Fibroblast of the conjunctiva (primary cell): ENCODE measurements at regions not wholly inside any gene's neighbourhood (a gene's known extent, or its start where the extent isn't known, plus 50 kb on each side); places are given as distances from the start of the nearest gene placed in this dataset.
A peak's percentile ranks its signal among the peaks of the same experiment; 100 is the strongest.

Experiments used
- DNase-seq: peaks from one replicate; pipeline ENCODE4 v3.0.0-alpha.2; 2010; ENCODE audit warnings: low read depth

DNA sequence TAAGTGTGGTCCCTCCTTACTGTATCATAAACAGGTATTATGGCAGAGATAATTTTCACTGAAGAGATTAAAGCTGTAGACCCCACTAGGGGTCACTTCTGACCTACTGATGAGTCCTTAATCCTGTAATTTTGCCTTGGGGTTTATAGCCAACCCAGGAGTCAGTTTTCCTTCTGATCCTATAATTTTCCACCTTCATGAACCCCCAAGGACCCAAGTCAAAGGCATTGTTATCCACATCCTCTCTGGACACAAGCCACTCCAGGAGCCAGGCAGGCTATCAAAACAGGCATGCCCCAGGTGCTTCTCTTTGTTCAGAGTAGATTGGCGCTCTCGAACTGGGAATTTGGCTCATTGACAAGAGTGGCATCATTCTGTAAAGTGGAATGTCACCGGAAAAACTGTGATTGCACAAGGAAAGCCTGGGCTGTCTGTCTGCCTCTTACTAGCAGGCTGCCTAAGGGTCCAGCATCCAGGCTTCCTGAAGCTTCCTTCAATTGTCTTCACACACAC is 1523.2 kb upstream of the FLRT2 start:
- no peak for DNase-seq

DNA sequence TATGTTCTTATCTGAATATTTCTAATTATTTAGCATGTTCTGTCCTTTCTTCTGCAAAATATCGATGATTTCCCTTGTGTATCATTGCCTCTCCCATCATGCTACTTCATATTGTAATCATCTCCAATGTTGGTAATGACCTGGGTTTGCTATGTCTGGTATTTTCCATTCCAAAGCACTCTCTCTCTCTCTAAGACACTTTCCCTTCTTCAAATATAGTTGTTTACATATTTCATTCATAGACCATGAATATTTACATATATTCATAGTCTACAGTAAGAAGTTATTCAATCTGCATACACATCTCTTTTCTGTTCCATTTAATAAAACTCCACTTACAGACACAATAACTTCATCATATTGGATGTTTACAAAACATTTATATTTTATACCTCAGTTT is 1516.5 kb upstream of the FLRT2 start:
- DNase-seq: no peak

DNA sequence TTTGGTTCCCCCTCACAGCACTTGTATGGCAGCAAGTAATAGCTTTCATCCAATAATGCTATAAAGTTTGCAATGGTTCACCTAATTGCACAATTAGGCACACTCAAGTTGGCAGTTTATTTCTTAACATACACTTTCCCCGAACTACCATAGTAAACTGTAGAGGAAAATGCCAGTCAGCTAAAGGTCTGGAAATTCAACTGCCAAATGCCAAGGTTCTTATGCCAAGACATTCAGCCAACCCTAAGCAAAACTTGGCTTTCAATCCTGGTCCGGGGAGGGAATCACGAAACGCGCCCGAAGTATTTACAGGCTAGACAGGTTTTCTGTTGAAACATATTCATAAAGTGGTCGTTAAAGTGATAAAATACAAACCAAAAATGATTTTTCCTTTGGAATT is 1512.4 kb upstream of the FLRT2 start:
- DNase-seq: no peak

DNA sequence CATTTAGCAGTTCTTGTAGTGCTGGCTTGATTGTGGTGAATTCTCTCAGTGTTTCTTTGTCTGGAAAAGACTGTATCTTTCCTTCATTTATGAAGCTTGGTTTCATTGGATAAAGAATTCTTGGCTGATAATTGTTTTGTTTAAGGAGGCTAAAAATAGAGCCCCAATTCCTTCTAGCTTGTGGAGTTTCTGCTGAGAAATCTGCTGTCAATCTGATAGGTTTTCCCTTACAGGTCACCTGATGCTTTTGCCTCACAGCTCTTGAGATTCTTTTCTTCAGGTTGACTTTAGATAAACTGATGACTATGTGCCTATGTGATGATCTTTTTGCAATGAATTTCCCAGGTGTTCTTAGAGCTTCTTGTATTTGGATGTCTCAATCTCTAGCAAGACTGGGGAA is 1508.5 kb upstream of the FLRT2 start:
- no peak for DNase-seq

DNA sequence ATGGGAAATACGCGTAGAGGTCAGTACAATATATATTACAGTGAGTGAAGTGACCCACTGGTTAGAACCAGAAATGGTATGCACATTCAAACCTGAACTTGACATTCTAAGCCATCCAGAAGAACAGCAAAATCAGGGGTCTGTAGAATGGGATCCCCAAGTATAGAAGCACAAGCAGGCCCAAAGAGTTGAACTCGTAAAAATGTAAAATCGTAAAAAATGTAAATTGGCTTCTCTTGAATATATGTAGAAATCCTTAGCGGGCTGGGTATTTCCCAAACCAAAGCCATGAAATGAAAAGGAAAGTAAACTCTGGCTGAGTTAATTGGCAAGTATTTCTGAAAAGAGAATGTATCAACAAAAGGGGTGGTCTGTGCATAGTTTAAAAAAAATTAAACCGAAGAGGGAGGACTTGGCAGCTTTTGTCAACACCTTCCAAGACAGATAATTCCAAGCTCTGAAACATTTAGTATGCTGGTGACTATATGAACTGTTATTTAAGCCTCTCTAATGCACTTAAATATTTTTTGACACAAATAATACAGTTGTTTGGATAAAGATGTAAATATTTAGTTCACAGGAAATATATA is 1505.6 kb upstream of the FLRT2 start:
- no peak for DNase-seq

DNA sequence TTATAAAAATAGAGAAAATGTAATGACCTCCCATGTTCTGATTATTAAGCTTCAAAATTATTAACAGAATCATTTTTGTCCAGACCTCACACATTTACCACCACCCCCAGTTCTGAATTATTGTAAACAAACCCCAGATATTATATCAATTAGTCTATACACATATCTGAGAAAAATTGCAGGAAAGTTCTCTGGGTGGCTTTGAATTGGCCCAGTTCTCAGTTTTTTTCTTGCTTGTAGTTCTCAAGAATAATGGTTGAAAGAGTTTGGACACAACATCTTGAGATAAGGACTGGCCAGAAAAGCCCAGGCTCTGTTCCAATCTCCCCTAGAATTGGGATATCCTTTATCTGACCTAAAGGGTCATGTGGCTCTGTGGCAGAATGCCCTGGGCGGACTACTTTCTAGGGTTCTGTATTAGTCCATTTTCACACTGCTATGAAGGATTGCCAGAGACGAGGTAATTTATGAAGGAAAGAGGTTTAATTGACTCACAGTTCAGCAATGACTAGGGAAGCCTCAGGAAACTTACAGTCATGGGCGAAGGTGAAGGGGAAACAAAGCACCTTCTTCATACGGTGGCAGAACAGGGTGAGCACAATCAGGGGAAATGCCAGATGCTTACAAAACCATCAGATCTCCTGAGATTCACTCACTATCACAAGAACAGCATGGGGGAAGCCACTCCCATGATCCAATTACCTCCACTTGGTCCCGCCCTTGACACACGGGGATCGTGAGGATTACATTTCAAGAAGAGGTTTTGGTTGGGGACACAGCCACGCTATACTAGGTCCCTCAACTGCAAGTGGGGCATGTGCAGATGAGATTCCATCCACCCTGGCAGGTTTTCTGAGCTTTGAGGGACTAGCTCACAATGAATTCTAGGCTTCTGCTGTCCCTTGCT is 1504.6 kb upstream of the FLRT2 start:
- DNase-seq: no peak

DNA sequence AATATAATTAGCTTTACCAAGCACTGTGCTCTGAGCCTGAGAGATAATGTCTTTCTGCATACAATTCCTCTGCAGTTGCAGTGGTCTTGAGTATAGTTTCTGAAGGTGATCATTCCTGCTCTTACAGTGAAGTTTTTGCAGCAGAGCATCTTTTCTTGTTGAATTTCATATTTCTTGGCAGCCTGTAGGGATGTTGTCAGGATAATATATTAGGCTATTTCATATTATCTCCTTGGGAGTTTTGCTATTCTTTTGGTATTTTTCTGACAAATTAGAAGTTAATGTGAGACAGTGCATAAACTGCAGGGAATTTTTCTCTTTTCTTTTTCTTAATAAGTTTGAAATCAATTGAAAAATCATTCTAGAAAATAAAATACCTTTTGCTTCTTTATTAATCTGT is 1502.6 kb upstream of the FLRT2 start:
- no peak for DNase-seq

DNA sequence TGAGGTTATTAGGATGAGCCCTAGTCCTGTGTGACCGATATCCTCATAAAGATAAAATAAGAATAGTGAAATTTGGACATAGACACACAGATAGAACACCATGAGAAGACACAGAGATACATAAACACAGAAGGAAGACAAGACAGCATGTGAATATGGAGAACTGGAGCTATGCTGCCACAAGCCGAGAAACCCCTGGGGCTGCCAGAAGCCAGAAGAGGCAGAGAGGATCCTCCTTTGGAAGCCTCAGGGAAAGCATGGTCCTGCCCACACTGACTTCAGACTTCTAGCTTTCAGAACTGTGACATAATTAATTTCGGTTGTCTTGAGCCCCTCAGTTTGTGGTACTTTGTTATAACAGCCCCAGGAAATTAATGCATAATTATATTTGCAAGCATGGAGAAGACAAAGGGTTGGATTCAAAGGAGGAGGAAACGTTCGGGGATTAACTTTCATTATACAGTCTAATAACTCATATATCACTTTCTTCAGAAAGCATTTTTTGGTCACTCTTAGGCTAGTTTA is 1501.8 kb upstream of the FLRT2 start:
- DNase-seq: no peak

DNA sequence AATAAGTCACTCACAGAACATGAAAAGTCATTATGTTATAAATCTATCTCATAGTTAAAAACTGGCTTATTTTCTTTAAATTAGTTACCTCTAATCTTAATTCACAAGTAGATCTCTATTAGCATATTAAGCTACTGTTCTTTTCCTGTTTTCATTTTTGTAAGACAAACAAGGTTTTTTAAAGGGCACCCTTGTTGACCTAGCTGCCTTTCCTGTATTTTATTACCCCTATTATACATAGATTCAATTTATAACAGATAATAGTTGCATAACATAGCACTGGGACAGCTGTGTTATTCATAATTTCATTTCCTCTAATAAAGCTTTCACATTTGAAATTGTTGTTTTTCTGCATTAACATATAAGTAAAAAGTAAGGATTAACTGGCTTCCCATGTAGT is 1500.7 kb upstream of the FLRT2 start:
- no peak for DNase-seq

DNA sequence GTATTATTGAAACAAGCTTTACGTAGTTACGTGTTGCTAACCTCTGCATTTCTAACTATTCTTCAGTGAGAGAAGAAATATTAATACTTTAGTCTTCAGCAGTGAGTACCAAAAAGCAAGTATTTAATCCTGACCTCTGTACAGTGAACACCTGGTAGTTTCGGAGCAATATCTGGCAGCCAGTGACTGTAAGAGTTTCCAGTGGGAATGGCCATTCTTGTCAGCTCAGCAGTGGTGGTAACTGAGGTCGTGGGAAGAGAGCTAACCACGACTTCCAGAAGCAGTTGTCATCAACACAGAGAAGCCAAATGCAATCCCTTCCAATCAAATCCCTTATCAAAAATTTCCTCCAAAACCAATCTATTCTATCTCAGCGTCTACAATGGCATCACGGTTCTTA is 1500.2 kb upstream of the FLRT2 start:
- DNase-seq: no peak

DNA sequence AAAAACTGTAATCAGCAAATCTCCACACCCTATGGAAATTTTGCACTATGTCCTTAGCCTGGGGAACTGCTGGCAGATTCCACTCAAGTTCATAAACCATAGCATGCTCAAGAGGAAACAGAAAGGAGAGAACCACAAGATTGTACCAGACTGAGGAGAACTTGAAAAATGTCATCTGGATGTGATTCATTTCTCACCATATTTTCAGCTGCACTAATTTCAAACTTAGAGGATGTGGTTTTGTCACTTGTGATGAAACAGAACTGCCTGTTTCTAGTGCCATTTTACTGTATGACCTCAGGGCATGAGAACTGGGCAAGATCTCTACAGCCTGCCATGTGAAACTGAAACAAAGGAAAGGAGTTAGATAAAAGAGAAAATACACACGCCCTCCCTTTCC is 1493.1 kb upstream of the FLRT2 start:
- DNase-seq: peak; percentile 17

DNA sequence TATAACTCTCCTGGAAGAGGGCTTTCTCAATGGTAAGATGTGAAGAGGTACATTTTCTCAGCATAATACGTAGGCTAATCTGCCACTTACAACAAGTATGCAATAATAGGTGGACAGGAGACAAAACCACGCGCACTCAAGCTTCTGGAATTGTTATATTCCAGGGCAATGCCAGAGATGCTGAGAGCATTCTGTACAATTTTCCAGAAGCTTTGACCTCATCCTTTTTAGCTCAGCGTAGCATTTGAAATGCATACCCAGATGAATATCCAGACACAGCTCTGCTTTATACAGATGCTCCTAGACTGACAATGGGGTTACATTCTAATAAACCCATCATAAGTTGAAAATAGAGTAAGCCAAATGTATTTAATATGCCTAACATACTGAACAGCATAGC is 1492.4 kb upstream of the FLRT2 start:
- DNase-seq: no peak

DNA sequence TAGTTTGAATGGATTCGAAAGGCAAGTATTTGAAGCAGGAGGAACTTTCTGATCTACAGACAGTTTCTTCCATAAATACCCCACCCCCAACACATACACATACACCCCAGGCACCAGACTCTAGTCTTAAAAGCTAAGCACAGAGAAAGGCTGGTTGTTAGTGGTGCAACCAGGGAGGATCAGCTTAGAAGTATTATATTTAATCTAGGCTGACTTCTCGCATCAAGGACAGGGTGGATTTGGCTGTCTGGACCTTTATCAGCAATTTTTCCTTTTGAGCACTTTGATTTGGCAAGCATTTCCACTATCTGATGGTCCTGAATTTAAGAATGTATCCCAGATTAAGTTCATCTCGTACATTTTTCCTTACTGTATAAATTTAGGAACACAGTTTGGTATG is 1489.8 kb upstream of the FLRT2 start:
- no peak for DNase-seq

DNA sequence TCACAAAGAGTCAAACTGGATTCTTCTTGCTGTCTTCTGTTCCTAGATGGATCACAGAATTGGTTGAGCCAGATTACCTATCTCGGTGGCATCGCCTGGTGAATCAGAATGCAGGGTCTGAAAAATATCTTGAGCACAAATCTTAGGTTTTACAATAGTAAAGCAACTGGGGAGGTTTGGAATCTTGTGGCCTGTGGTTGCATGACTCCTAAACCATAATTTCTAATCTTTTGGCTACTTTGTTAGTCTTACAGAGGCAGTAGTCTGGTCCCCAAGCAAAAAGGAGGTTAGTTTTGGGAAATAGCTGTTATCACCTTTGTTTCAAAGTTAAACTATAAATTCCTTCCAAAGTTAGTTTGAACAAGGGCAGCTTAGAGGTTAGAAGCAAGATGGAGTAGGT is 1488.5 kb upstream of the FLRT2 start:
- no peak for DNase-seq

DNA sequence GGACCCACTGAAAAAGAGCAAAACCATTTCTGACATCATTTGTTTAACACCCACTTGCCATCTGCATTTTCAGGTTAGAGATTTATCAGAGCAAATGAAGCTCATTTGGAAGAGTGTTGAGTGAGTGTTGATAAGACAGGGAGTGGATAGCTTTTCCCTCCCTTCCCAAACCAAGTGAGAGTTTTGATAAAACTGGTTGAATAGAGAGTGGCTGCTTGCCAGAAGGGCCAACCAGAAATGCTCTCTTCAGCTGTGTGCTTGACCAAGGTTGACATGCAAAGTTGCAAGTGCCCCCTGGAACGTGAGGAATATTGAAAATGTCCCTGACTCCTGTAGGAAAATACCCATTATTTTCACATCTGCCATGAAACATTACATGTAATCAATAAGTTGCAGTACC is 1487.0 kb upstream of the FLRT2 start:
- no peak for DNase-seq

DNA sequence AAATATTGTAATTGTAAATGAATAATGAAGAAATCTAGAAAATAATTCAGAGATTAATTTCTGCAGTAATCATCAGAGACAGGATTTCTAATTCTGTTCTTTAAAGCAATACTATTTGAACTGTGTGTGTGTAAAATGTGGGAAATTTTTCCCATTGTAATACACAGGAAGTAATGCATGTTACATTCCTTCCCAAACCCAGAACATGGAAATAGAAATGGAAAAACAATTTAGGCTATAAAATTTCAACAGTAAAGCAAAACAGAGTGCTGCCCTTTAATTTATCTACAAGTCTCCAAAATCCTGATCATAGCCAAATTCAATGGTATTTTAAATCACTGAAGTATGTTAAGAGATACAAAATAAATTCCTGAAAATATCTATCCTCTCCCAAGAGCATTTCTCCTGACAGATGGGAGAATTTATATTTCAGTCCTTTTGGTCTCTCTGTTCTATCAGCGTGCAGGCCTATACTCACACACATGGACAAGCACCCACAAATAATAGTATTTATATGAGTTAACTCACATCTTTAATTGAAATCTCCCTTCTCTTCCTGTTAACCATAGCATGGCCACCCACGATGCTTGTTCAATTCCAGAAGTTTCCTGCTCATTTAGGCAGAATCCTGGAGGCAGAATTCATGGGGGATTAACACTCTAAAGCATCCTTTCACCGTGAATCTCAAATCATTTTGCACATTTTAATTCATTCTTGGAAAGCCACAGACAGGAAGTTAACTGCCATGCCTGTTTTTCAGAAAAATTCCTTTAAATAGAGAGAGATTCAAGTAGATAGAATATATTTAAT is 1465.4 kb upstream of the FLRT2 start:
- DNase-seq: no peak

DNA sequence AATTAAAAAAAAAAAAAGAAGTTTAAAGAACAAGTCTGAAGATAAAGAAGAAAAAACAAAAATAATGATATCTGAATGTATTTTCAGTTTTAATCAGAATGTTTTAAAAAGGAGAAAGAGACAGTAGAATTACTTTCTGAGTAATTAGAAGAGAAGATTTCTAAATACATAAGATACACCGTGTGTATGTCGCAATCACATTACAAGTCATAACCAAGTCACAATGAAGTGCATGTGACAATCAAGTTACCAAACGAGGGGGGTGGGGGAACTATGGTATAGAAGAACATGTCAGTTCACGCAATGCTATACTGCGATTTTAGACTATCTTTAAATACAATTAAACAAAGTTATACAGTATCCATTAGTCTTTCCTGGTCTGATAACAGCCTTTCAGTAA is 1464.1 kb upstream of the FLRT2 start:
- no peak for DNase-seq

DNA sequence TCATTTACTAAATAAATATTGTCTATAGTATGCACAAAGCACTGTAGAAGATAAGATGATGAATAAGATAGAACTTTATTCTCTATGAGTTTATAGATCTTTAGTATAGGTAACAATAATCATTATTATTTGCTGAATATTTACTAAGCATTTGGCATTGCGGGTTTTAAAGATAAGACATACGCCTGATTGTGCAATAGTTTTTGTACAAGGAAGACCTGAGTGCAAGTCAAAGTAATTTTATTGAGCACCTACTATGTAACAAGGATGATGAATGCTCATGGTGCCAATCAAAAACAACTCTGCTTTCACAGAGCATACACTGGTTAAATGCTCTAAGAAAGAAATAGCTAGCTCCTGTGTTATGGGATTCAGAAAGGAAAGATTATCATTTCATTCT is 1461.7 kb upstream of the FLRT2 start:
- no peak for DNase-seq

DNA sequence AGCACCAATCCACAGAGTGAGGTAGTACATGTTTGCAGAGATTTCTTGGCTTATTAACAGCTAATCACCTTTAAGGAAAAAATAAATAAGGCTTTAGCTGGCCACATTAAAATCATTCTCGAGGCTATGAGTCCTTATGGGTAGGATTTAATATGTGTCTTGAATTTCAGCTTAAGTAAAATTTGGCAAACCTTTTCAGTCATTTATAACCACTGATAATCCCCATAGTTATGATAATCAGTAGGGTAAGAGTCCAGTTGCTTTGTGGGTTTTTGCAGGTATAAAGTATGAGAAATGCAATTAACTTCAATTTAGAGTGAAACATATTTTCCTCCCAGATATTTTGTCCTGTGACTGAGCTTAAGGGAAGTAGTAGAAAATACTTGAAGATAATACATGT is 1458.9 kb upstream of the FLRT2 start:
- no peak for DNase-seq

DNA sequence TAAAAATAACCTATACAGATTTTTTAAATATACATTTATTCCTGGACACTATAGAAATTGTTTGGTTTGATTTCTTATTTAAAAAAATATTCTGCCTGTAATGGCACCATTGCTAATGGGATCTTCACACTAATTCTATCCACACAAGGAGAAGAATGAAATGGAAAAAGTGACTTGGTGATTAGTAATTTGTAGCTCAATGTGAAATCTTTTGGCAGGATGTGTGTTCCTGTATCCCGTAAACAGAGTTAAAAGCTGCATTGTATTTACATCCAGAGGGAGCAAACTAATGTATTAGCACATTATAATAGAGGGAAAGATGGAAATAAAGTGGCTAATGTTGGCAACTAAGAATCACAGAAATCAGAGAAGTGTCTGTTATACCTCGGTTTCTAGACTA is 1455.3 kb upstream of the FLRT2 start:
- no peak for DNase-seq

DNA sequence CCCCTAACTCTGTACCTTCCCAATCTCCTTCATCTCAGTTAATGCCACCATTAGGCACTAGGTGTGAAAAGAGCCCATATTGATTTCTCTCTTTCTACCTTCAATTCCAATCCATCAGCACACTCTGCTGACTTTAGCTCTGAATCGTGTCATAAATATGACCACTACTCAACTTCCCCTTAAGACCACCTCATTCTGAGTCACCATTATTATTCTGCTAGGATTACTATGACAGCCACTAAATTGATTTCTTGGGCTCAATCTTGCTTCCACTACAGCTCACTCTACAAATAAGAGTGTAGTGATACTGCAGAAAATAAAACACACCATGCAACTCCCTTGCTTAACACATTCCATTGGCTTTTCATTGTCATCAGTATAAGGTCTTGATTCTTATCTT is 1449.0 kb upstream of the FLRT2 start:
- DNase-seq: no peak

DNA sequence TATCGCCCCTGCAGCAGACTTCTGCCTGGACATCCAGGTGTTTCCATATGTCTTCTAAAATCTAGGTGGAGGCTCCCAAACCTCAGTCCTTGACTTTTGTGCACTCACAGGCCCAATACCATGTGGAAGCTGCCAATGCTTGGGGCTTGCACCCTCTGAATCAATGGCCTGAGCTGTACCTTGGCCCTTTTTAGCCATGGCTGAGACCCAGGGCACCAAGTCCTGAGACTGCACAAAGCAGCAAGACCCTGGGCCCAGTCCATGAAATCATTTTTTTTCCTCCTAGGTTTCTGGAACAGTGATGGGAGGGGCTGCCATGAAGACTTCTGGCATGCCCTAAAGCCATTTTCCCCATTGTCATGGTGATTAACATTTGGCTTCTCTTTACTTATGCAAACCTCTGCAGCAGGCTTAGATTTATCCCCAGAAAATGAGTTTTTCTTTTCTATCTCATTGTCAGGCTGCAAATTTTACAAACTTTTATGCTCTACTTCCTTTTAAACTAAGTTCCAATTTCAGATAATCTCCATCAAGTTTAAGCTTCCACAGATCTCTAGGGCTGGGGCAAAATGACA is 1445.8 kb upstream of the FLRT2 start:
- no peak for DNase-seq
